DOHH2 (cell line): ENCODE measurements at regions not wholly inside any gene's neighbourhood (a gene's known extent, or its start where the extent isn't known, plus 50 kb on each side); places are given as distances from the start of the nearest gene placed in this dataset.

ENCODE experiments used
- CTCF ChIP-seq: fragments of 200-600 bp; sonication (generic); IDR thresholded peaks from one replicate; pipeline ENCODE4 v1.5.1; 2014; ENCODE audit warnings: antibody characterized with exemption, mild to moderate bottlenecking, low read depth, low read length; ENCODE audit not compliant: poor library complexity, severe bottlenecking
- EZH2phosphoT487 ChIP-seq: fragments of 200-600 bp; sonication (generic); IDR thresholded peaks from 2 replicates; pipeline ENCODE4 v1.6.1; 2017; ENCODE audit warnings: borderline replicate concordance, mild to moderate bottlenecking, antibody characterized with exemption, low read length, moderate library complexity, mixed read lengths

GRCh38 chr9:106722051-106722753 lies 140.8 kb upstream of the ZNF462 start:
- no peak for TF ChIP-seq CTCF
- no peak for TF ChIP-seq EZH2phosphoT487
